Thyroid gland (tissue), 4 donors: ENCODE measurements at regions not wholly inside any gene's neighbourhood (a gene's known extent, or its start where the extent isn't known, plus 50 kb on each side); places are given as distances from the start of the nearest gene placed in this dataset.

ENCODE experiments used
- CTCF ChIP-seq, 6 experiments: fragments of 200-600 bp in 3 of 6; fragments of 450-650 bp in 3 of 6; sonication (generic) in 3 of 6; IDR thresholded peaks; one replicate each; pipeline ENCODE4 v1.5.1; 2016 to 2019; ENCODE audit warnings: antibody characterized with exemption in 6 of 6, mild to moderate bottlenecking in 2 of 6, inconsistent platforms in 1 of 6, moderate library complexity in 1 of 6
- POLR2A ChIP-seq, 2 donors: fragments of 450-650 bp; IDR thresholded peaks; one replicate each; pipeline ENCODE4 v1.6.1; 2017; ENCODE audit warnings: antibody characterized with exemption in 2 of 2, mild to moderate bottlenecking in 2 of 2, moderate library complexity in 1 of 2

GRCh38 chr18:76306685-76307292 lies 188.3 kb downstream of the ZNF516 start:
- no peak for TF ChIP-seq CTCF (IDR thresholded peaks at IDR 0.05)
- TF ChIP-seq POLR2A (IDR thresholded peaks at IDR 0.05) = no peak
